Activated naive CD4-positive, alpha-beta T cell treated with anti-CD3 and anti-CD28 coated beads, Interleukin-2, amount 50 U/mL, for 72 hours (primary cell): ENCODE measurements at regions not wholly inside any gene's neighbourhood (a gene's known extent, or its start where the extent isn't known, plus 50 kb on each side); places are given as distances from the start of the nearest gene placed in this dataset.
A peak's percentile ranks its signal among the peaks of the same experiment; 100 is the strongest.

ENCODE experiments used
- ATAC-seq, 2 donors: fragments of 150-1000 bp; cut with Tn5 transposase; 2 replicates each; pipeline ENCODE4 v1.10.0; 2021; ENCODE audit warnings: mild to moderate bottlenecking in 2 of 2, moderate library complexity in 2 of 2
- DNase-seq, 2 donors: peaks; one replicate each; pipeline ENCODE4 v3.0.0; 2021 to 2022; ENCODE audit warnings: low spot score in 2 of 2
- H3K27ac Mint-ChIP-seq, 2 donors: one replicate each; pipeline ENCODE4 v1.8.0; 2022; ENCODE audit warnings: mild to moderate bottlenecking in 2 of 2, mixed read lengths in 2 of 2
- H3K36me3 Mint-ChIP-seq, 2 donors: one replicate each; pipeline ENCODE4 v1.8.0; 2022; ENCODE audit warnings: mixed read lengths in 2 of 2
- H3K9me3 Mint-ChIP-seq, 2 donors: one replicate each; pipeline ENCODE4 v1.8.0; 2022; ENCODE audit warnings: mixed read lengths in 2 of 2

GRCh38 chr12:89988188-89988915, 279.7 kb upstream of the ATP2B1 start:
- no peak overlapping the region for H3K27ac Mint-ChIP-seq
- DNase-seq: no peak
- no peak for ATAC-seq
- H3K36me3 Mint-ChIP-seq: no peaks in the 10 kb centered on the region
- peaks cover 0 to 8% of the 10 kb centered on the region in 2 donors for H3K9me3 Mint-ChIP-seq

- ATAC-seq (no peak), DNase-seq (no peak)
- H3K9me3 Mint-ChIP-seq: no peaks in the 10 kb centered on the region
- no peaks in the 10 kb centered on the region for H3K36me3 Mint-ChIP-seq
- H3K27ac Mint-ChIP-seq: no peak overlapping the region
These were observed 277.3 kb upstream of the ATP2B1 start for GRCh38 chr12:89985935-89986334.

- ATAC-seq (no peak), DNase-seq (no peak)
- no peaks in the 10 kb centered on the region for H3K36me3 Mint-ChIP-seq
- no peaks in the 10 kb centered on the region for H3K9me3 Mint-ChIP-seq
- H3K27ac Mint-ChIP-seq: no peak overlapping the region
These were observed 276.2 kb upstream of the ATP2B1 start for GRCh38 chr12:89984846-89985245.

- Mint-ChIP-seq H3K9me3 (no peaks in the 10 kb centered on the region), H3K27ac (no peak overlapping the region), H3K36me3 (no peaks in the 10 kb centered on the region)
- DNase-seq (no peak), ATAC-seq (no peak)
These were observed 275.0 kb upstream of the ATP2B1 start for GRCh38 chr12:89983622-89984021.

- no peak for ATAC-seq
- H3K9me3 Mint-ChIP-seq: peaks cover 0 to 9% of the 10 kb centered on the region in 2 donors
- no peaks in the 10 kb centered on the region for H3K36me3 Mint-ChIP-seq
- DNase-seq: no peak
- H3K27ac Mint-ChIP-seq: no peak overlapping the region
These were observed 271.6 kb upstream of the ATP2B1 start for GRCh38 chr12:89980236-89980635.

- DNase-seq (no peak), ATAC-seq (no peak)
- Mint-ChIP-seq H3K9me3 (peaks cover 0 to 13% of the 10 kb centered on the region in 2 donors), H3K27ac (no peak overlapping the region), H3K36me3 (no peaks in the 10 kb centered on the region)
These were observed 268.9 kb upstream of the ATP2B1 start for GRCh38 chr12:89977405-89978085.

- Mint-ChIP-seq H3K36me3 (no peaks in the 10 kb centered on the region), H3K27ac (no peak overlapping the region), H3K9me3 (peaks cover 0 to 14% of the 10 kb centered on the region in 2 donors)
- no peak for ATAC-seq
- no peak for DNase-seq
These were observed 268.2 kb upstream of the ATP2B1 start for GRCh38 chr12:89976866-89977265.

GRCh38 chr12:89975574-89975973, 266.9 kb upstream of the ATP2B1 start:
- Mint-ChIP-seq H3K9me3 (peaks cover 0 to 23% of the 10 kb centered on the region in 2 donors), H3K27ac (no peak overlapping the region), H3K36me3 (no peaks in the 10 kb centered on the region)
- ATAC-seq (no peak), DNase-seq (no peak)

GRCh38 chr12:89971880-89972279, 263.2 kb upstream of the ATP2B1 start:
- DNase-seq (no peak), ATAC-seq (no peak)
- peaks cover 0 to 23% of the 10 kb centered on the region in 2 donors for H3K9me3 Mint-ChIP-seq
- H3K27ac Mint-ChIP-seq: no peak overlapping the region
- H3K36me3 Mint-ChIP-seq: no peaks in the 10 kb centered on the region

GRCh38 chr12:89970722-89971121, 262.1 kb upstream of the ATP2B1 start:
- ATAC-seq: no peak
- no peaks in the 10 kb centered on the region for H3K36me3 Mint-ChIP-seq
- H3K27ac Mint-ChIP-seq: no peak overlapping the region
- no peak for DNase-seq
- H3K9me3 Mint-ChIP-seq: peaks cover 0 to 17% of the 10 kb centered on the region in 2 donors

- Mint-ChIP-seq H3K36me3 (no peaks in the 10 kb centered on the region), H3K27ac (no peak overlapping the region), H3K9me3 (peaks cover 0 to 10% of the 10 kb centered on the region in 2 donors)
- DNase-seq: no peak
- no peak for ATAC-seq
These were observed 260.5 kb upstream of the ATP2B1 start for GRCh38 chr12:89969093-89969492.

GRCh38 chr12:89968151-89968700, 259.6 kb upstream of the ATP2B1 start:
- H3K27ac Mint-ChIP-seq: no peak overlapping the region
- DNase-seq: no peak
- no peaks in the 10 kb centered on the region for H3K36me3 Mint-ChIP-seq
- H3K9me3 Mint-ChIP-seq: peaks cover 0 to 10% of the 10 kb centered on the region in 2 donors
- ATAC-seq: no peak

GRCh38 chr12:89966495-89967240, 258.0 kb upstream of the ATP2B1 start:
- DNase-seq: no peak
- Mint-ChIP-seq H3K9me3 (peaks cover 0 to 7% of the 10 kb centered on the region in 2 donors), H3K27ac (no peak overlapping the region), H3K36me3 (no peaks in the 10 kb centered on the region)
- no peak for ATAC-seq

GRCh38 chr12:89965993-89966392, 257.4 kb upstream of the ATP2B1 start:
- H3K9me3 Mint-ChIP-seq: peaks cover 0 to 4% of the 10 kb centered on the region in 2 donors

GRCh38 chr12:89962648-89963047, 254.0 kb upstream of the ATP2B1 start:
- no peak overlapping the region for H3K27ac Mint-ChIP-seq
- ATAC-seq (no peak), DNase-seq (no peak)
- no peaks in the 10 kb centered on the region for H3K9me3 Mint-ChIP-seq
- H3K36me3 Mint-ChIP-seq: no peaks in the 10 kb centered on the region

More at GRCh38 chr12:89965993-89966392, 257.4 kb upstream of the ATP2B1 start:
- no peak for ATAC-seq
- Mint-ChIP-seq H3K36me3 (no peaks in the 10 kb centered on the region), H3K27ac (no peak overlapping the region)
- no peak for DNase-seq

GRCh38 chr12:89960607-89961394, 252.2 kb upstream of the ATP2B1 start:
- DNase-seq (no peak), ATAC-seq (peak; percentile 60 to 65)
- Mint-ChIP-seq H3K9me3 (no peaks in the 10 kb centered on the region), H3K36me3 (no peaks in the 10 kb centered on the region), H3K27ac (no peak overlapping the region)
